Left ventricle myocardium inferior (tissue), 1 donor: ENCODE measurements at regions not wholly inside any gene's neighbourhood (a gene's known extent, or its start where the extent isn't known, plus 50 kb on each side); places are given as distances from the start of the nearest gene placed in this dataset.

ENCODE experiments used
- DNase-seq: peaks from one replicate; pipeline ENCODE4 v3.0.0-alpha.2; 2020
- H3K27ac ChIP-seq: fragments of 200-600 bp; replicated peaks from 2 replicates; pipeline ENCODE4 v1.8.0; 2021
- H3K27me3 ChIP-seq: fragments of 200-600 bp; 2 replicates; pipeline ENCODE4 v1.8.0; 2021; ENCODE audit warnings: low read depth
- H3K36me3 ChIP-seq: fragments of 200-600 bp; 2 replicates; pipeline ENCODE4 v1.8.0; 2021
- H3K4me1 ChIP-seq: fragments of 200-600 bp; 2 replicates; pipeline ENCODE4 v1.8.0; 2021
- H3K4me3 ChIP-seq: fragments of 200-600 bp; 2 replicates; pipeline ENCODE4 v1.8.0; 2021; ENCODE audit warnings: mild to moderate bottlenecking, moderate library complexity
- H3K9me3 ChIP-seq: fragments of 200-600 bp; replicated peaks from 2 replicates; pipeline ENCODE4 v1.8.0; 2021
- CTCF ChIP-seq: fragments of 200-600 bp; IDR thresholded peaks from 2 replicates; pipeline ENCODE4 v1.8.0; 2021; ENCODE audit warnings: antibody characterized with exemption, mild to moderate bottlenecking, borderline replicate concordance
- intact Hi-C: fragments of 100-400 bp; cut with micrococcal nuclease; formaldehyde crosslinking; loops from one replicate; pipeline ENCODE4 v1.11.0; 2022
- donor health status: DM: no; HTN: yes; CAD: no; lungs with severe emphysema.

- DNase-seq: no peak
- TF ChIP-seq CTCF: no peak
- Histone ChIP-seq H3K27ac (no peak overlapping the region), H3K9me3 (peaks cover 20% of the 10 kb centered on the region), H3K27me3 (no peaks in the 10 kb centered on the region), H3K36me3 (no peaks in the 10 kb centered on the region), H3K4me1 (no peaks in the 10 kb centered on the region), H3K4me3 (no peak overlapping the region)
- intact Hi-C loops: no loop called here
These were observed 396.0 kb downstream of the SOCS6 start for GRCh38 chr18:70684821-70685220.

GRCh38 chr18:70683263-70683662, 394.4 kb downstream of the SOCS6 start:
- H3K27ac ChIP-seq: no peak overlapping the region
- H3K36me3 ChIP-seq: no peaks in the 10 kb centered on the region
- H3K4me3 ChIP-seq: no peak overlapping the region
- H3K4me1 ChIP-seq: no peaks in the 10 kb centered on the region
- no peaks in the 10 kb centered on the region for H3K27me3 ChIP-seq
- DNase-seq: no peak
- H3K9me3 ChIP-seq: peaks cover 22% of the 10 kb centered on the region
- no peak for TF ChIP-seq CTCF
- intact Hi-C loops: no loop called here

- intact Hi-C loops: no loop called here
- H3K36me3 ChIP-seq: no peaks in the 10 kb centered on the region
- H3K27ac ChIP-seq: no peak overlapping the region
- H3K27me3 ChIP-seq: no peaks in the 10 kb centered on the region
- no peak overlapping the region for H3K4me3 ChIP-seq
- TF ChIP-seq CTCF: no peak
- H3K4me1 ChIP-seq: no peaks in the 10 kb centered on the region
- DNase-seq: no peak
- peaks cover 3% of the 10 kb centered on the region for H3K9me3 ChIP-seq
These were observed 386.1 kb downstream of the SOCS6 start for GRCh38 chr18:70674896-70675295.

- Histone ChIP-seq H3K27me3 (no peaks in the 10 kb centered on the region), H3K4me1 (no peaks in the 10 kb centered on the region), H3K9me3 (peaks cover 2% of the 10 kb centered on the region), H3K4me3 (no peak overlapping the region), H3K27ac (no peak overlapping the region), H3K36me3 (no peaks in the 10 kb centered on the region)
- intact Hi-C loops: no loop called here
- no peak for TF ChIP-seq CTCF
- no peak for DNase-seq
These were observed 385.0 kb downstream of the SOCS6 start for GRCh38 chr18:70673831-70674230.

- no peaks in the 10 kb centered on the region for H3K36me3 ChIP-seq
- no peak overlapping the region for H3K4me3 ChIP-seq
- TF ChIP-seq CTCF: no peak
- peaks cover 4% of the 10 kb centered on the region for H3K9me3 ChIP-seq
- no peaks in the 10 kb centered on the region for H3K27me3 ChIP-seq
- no peaks in the 10 kb centered on the region for H3K4me1 ChIP-seq
- H3K27ac ChIP-seq: no peak overlapping the region
- DNase-seq: no peak
- intact Hi-C loops: no loop called here
These were observed 383.7 kb downstream of the SOCS6 start for GRCh38 chr18:70672581-70672980.
